HFFc6 (cell line): ENCODE measurements at regions not wholly inside any gene's neighbourhood (a gene's known extent, or its start where the extent isn't known, plus 50 kb on each side); places are given as distances from the start of the nearest gene placed in this dataset.

Experiments used
- DNase-seq: peaks from one replicate; pipeline ENCODE4 v3.0.0-alpha.2; 2018
- H3K27ac Mint-ChIP-seq: 2 replicates; pipeline ENCODE4 v1.8.0; 2020; ENCODE audit warnings: mild to moderate bottlenecking, mixed read lengths
- H3K27me3 Mint-ChIP-seq: 2 replicates; pipeline ENCODE4 v1.8.0; 2021; ENCODE audit warnings: mild to moderate bottlenecking, moderate library complexity, mixed read lengths; ENCODE audit not compliant: insufficient read depth
- H3K36me3 Mint-ChIP-seq: 2 replicates; pipeline ENCODE4 v1.8.0; 2021; ENCODE audit warnings: low read depth, mixed read lengths
- H3K4me1 Mint-ChIP-seq: 2 replicates; pipeline ENCODE4 v1.8.0; 2020; ENCODE audit warnings: low read depth, mixed read lengths
- H3K4me3 Mint-ChIP-seq: 2 replicates; pipeline ENCODE4 v1.8.0; 2020; ENCODE audit warnings: mild to moderate bottlenecking, moderate library complexity, mixed read lengths
- H3K9me3 Mint-ChIP-seq: 2 replicates; pipeline ENCODE4 v1.8.0; 2020; ENCODE audit warnings: mild to moderate bottlenecking, mixed read lengths
- TF ChIP-seq, protein P1 (sequence below): fragments of 200-600 bp; sonication (generic); IDR thresholded peaks from 2 replicates; pipeline ENCODE4 v1.5.0; 2021; ENCODE audit warnings: antibody characterized with exemption, mild to moderate bottlenecking

- Mint-ChIP-seq H3K36me3 (peaks cover 7% of the 10 kb centered on the region), H3K27ac (no peak overlapping the region), H3K27me3 (no peaks in the 10 kb centered on the region; the same call in 1 of the 2 replicates), H3K4me1 (peaks cover 20% of the 10 kb centered on the region), H3K4me3 (no peak overlapping the region), H3K9me3 (peaks cover 5% of the 10 kb centered on the region)
- TF ChIP-seq, protein P1, sequence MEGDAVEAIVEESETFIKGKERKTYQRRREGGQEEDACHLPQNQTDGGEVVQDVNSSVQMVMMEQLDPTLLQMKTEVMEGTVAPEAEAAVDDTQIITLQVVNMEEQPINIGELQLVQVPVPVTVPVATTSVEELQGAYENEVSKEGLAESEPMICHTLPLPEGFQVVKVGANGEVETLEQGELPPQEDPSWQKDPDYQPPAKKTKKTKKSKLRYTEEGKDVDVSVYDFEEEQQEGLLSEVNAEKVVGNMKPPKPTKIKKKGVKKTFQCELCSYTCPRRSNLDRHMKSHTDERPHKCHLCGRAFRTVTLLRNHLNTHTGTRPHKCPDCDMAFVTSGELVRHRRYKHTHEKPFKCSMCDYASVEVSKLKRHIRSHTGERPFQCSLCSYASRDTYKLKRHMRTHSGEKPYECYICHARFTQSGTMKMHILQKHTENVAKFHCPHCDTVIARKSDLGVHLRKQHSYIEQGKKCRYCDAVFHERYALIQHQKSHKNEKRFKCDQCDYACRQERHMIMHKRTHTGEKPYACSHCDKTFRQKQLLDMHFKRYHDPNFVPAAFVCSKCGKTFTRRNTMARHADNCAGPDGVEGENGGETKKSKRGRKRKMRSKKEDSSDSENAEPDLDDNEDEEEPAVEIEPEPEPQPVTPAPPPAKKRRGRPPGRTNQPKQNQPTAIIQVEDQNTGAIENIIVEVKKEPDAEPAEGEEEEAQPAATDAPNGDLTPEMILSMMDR: no peak
- DNase-seq: no peak
Observed at GRCh38 chr5:135228222-135228621, 170.8 kb downstream of the MACROH2A1 start.

DNA sequence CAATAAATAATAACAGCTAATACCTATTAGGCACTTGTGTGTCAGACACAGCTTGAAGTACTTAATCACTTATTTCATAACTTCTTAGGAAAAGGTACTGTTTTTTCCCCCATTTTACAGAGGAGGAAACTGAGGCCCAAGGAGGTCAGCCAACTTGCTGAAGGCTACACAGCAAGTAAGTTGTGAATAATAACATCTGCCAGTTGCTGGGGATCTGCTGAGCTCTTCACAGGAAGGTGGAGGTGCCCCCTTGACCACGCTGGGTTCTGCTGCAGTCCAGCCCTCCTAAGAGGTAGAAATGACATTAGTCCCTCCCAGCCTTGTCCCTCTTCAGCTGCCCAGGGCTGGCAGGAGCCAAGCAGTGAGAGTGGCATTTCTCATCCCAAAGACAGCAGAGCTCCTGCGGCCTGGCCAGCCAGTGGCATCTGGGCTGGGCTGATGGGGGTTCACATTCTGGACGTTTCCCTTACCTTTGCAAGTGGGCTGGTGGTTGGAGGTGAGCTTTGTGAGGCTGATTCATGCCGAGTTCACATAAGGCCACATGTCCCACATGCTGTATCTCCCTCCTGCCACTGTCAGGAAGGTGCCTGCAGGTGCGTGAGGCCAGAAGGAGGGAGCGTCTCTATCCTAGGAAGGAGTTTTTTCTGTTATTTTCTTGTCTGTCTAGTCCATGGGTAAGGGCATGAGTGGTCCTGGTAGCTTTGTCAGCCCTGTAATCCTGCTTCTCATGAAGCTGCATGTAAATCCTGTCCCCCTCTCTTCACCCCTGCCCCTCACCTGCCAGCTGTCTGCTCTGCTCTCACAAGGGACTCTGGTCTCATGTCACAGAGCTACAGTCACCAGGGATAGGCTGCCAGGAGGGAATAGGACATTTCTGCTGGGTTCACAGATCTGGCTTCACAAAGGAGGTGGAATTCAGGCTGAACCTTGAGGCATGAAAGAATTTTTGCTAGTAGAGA lies 171.7 kb downstream of the MACROH2A1 start:
- no peak overlapping the region for H3K4me3 Mint-ChIP-seq
- H3K27ac Mint-ChIP-seq: no peak overlapping the region
- peaks cover 21% of the 10 kb centered on the region for H3K4me1 Mint-ChIP-seq
- H3K9me3 Mint-ChIP-seq: peaks cover 5% of the 10 kb centered on the region
- no peaks in the 10 kb centered on the region; the same call in 1 of the 2 replicates for H3K27me3 Mint-ChIP-seq
- TF ChIP-seq, protein P1: no peak
- H3K36me3 Mint-ChIP-seq: peaks cover 7% of the 10 kb centered on the region
- no peak for DNase-seq

DNA sequence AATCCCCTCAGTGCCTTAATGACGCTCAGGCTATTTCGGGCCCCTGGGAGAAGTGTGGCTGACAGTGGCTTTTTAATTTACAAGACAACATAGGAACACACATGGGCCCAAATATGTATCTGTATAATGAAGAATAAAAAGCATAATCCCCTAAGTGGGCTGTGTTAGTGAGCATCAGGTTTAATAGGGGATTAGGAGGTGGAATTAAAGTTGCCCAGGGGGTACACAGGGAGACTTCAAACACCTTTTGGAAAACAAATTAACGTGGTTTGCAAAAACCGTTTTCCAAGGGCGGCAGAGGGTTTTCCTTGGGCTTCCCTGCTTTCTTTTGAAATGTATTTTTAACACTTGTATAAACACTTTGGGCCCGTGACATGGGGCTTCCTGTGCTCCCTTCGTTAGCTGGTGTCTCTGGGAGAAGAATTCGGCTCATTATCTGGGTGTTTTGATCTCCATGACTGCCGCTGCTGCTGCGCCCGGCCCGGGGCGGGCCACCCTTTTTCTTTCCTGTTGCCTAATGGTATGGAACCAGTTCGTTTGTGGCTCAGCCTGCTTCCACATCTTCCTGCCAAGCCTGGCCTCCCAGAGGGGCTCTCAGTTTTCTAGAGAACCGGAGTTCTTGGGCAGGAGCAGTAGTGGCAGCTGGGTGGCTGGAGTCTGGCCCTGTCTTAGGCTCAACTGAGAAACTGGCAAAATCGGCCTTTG lies 173.0 kb downstream of the MACROH2A1 start:
- no peak overlapping the region for H3K4me3 Mint-ChIP-seq
- TF ChIP-seq, protein P1: no peak
- DNase-seq: no peak
- no peaks in the 10 kb centered on the region; the same call in 1 of the 2 replicates for H3K27me3 Mint-ChIP-seq
- H3K36me3 Mint-ChIP-seq: peaks cover 7% of the 10 kb centered on the region
- H3K9me3 Mint-ChIP-seq: peaks cover 5% of the 10 kb centered on the region
- no peak overlapping the region for H3K27ac Mint-ChIP-seq
- peaks cover 22% of the 10 kb centered on the region for H3K4me1 Mint-ChIP-seq

- no peaks in the 10 kb centered on the region; the same call in 1 of the 2 replicates for H3K27me3 Mint-ChIP-seq
- H3K9me3 Mint-ChIP-seq: no peaks in the 10 kb centered on the region
- H3K4me1 Mint-ChIP-seq: peaks cover 9% of the 10 kb centered on the region; the same call in 1 of the 2 replicates
- H3K4me3 Mint-ChIP-seq: no peak overlapping the region
- no peaks in the 10 kb centered on the region; the same call in 1 of the 2 replicates for H3K36me3 Mint-ChIP-seq
- TF ChIP-seq, protein P1: no peak
- no peak for DNase-seq
- H3K27ac Mint-ChIP-seq: no peak overlapping the region
Observed at GRCh38 chr5:135223891-135224625, 175.0 kb downstream of the MACROH2A1 start.

DNA sequence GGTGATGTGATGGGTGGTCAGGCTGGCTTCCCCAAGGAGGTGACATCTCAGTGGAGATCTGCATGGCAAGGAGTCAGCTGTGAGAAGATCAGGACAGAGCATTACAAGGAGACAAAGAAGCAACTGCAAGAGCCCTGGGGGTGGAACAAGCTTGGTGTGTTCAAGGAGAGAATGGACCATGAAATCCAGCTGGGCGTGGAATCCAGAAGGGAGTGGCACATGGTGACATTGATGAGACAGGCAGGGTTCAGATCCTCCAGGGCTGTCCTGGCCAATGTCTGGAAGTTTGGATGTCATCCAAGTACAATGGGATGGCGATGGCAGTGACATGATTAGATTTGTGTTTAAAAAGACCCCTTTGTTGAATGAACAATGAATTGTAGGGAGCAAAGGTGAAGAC lies 175.6 kb downstream of the MACROH2A1 start:
- H3K9me3 Mint-ChIP-seq: no peaks in the 10 kb centered on the region

More for the DNA sequence above, 175.6 kb downstream of the MACROH2A1 start:
- Mint-ChIP-seq H3K4me1 (peaks cover 9% of the 10 kb centered on the region; the same call in 1 of the 2 replicates), H3K36me3 (no peaks in the 10 kb centered on the region), H3K27me3 (no peaks in the 10 kb centered on the region; the same call in 1 of the 2 replicates), H3K27ac (no peak overlapping the region), H3K4me3 (no peak overlapping the region)
- no peak for DNase-seq
- TF ChIP-seq, protein P1: no peak
